HG02870 (cell line): ENCODE measurements at regions not wholly inside any gene's neighbourhood (a gene's known extent, or its start where the extent isn't known, plus 50 kb on each side); places are given as distances from the start of the nearest gene placed in this dataset.

Experiments used
- ATAC-seq: cut with Tn5 transposase; IDR thresholded peaks from one replicate; pipeline ENCODE4 v1.9.1; 2021; ENCODE audit warnings: mild to moderate bottlenecking, moderate library complexity; ENCODE audit not compliant: unreplicated experiment

GRCh38 chr4:57287687-57288604 lies 177.8 kb upstream of the IGFBP7 start:
- ATAC-seq: no peak

GRCh38 chr4:57282933-57283310 lies 172.7 kb upstream of the IGFBP7 start:
- no peak for ATAC-seq

DNA sequence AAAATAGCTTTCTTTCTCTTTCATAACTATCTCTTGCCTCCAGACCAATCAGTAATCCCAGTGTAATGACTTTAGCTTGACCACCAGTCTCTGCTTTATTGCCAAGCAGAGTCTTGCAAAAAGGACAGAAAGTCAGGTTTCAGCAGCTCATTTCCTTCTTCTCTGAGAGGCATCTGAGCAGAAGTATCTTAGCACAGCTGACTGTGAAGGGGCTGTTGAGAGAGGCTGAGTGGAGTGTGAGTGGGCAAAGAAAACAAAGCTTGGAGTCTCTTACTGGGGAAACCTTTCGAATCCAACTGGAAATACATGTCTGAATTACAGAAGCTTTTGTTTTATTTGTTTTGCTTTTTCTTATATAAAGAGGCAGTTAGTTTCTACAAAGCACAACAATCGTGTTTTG lies 170.3 kb upstream of the IGFBP7 start:
- no peak for ATAC-seq

DNA sequence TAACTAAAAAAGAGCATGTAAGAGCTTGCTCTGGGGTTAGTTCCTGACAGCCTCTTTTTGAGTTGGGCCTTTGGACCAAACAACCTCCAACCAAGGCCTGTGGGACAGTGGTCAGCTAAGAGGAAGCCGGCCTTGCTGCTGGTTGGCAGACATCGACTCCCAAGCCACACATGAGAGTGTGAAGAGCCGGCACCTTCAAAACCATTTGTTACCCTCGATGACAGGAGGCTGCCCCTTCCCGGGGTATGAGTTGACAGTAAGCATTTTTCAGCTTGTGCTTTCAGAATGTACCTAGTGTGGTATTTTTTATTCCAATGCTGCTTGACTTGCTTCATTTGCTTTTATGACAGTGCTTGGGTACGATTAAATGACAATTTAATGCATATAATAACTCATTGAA lies 168.6 kb upstream of the IGFBP7 start:
- ATAC-seq: no peak

GRCh38 chr4:57274082-57274481 lies 163.9 kb upstream of the IGFBP7 start:
- no peak for ATAC-seq

DNA sequence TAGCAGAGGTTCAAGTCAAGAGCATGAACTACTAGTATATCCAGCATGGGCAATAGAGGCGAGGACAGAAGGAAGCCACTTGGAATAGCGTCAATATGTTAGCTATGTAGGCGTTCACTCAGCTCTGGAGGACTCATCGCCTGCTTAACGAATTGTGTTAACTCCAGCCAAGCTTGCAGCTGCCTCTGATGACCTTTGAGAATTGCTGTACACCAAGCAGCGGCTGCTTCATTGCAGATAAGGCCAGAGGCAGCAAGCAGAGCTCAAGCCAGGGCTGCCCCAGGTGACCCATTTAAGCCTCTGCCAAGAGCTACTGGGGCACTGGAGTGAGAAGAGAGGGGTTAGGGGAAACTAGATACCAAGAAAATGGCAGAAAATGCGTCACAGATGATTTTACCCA lies 160.2 kb upstream of the IGFBP7 start:
- ATAC-seq: no peak

GRCh38 chr4:57265831-57266582 lies 155.8 kb upstream of the IGFBP7 start:
- ATAC-seq: no peak

DNA sequence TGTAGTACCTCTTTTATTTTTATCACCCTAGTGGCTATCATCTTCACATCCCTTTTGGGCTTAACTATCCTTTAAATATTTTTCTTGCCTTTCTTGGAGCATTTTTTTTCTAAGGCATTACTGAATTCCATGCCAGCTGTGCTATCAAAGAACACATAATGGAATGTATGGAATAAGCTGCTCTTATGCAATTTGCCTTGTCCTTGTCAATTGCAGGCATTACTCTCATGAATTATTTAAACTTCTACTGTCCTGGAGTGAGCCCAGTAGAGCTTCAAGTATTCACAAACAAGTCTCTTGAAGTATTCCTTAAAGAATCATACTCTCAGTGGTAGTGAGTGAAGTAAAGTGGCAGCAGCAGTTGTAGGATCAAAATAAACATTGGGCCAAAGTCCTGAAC lies 144.6 kb upstream of the IGFBP7 start:
- ATAC-seq: no peak

GRCh38 chr4:57249083-57249482 lies 138.9 kb upstream of the IGFBP7 start:
- no peak for ATAC-seq

GRCh38 chr4:57243076-57243475 lies 132.9 kb upstream of the IGFBP7 start:
- no peak for ATAC-seq

DNA sequence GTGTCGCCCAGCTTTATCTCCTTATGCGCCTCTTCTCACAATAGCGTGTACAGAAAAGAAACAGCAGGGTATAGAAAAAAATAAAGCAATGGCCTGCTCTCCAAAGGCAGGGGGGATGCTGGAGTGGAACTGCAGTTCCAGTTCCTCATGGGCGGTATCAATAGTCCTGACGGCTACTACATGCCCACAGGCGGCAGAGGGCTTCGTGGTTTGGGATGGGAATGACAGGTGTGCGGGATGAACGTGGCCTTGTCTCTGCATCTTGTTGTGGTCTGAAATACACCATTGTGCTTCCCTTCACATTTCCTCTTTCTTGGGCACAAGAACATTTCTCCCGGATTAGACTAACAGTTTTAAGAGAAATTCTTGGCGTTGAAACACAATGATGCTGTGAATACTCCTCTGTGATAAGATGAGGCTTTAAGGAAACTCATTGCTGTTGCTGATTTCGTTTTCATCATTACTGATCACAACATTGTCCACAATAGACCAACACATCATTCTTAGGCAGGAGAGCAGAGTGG lies 124.1 kb upstream of the IGFBP7 start:
- no peak for ATAC-seq

DNA sequence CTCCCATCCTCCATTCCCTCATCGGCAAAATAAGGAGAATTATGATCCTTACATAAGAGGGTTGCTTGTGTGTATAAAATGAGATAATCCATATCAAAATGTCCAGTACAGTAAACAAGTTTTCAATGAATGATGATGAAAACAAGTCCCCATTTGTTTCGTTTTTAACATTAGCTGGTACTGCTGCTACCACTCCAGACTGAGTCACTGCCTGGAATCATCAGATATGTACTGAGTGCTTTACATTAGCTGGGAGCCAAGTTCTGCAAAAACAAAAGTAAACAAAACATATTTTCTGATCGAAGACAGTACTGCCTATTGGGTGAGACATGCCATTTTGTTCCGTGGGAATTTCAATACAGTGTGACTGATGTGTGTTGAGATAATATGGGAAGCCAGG lies 123.2 kb upstream of the IGFBP7 start:
- no peak for ATAC-seq

DNA sequence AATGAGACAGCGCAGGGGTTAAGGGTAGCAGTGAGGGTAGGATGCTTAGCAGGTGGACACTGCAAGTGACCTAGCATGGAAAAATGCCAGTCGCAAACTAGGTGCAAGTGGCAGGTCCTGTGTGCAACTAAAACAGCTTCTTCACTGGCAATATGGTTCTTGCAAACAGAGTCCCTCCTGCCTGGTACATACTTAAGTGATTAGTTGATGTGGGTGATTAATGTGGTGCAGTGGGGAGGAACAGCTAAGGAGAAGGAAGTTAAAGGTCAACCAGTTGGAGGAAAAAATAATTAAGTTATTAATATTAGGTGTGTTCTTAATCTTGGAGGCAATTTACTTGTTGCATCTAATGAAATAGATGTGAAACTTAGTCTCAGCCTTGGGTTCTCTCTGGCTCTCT lies 121.6 kb upstream of the IGFBP7 start:
- no peak for ATAC-seq

- no peak for ATAC-seq
Measured at GRCh38 chr4:57220734-57221133, 110.5 kb upstream of the IGFBP7 start.

- no peak for ATAC-seq
Measured at GRCh38 chr4:57220172-57220571, 110.0 kb upstream of the IGFBP7 start.

DNA sequence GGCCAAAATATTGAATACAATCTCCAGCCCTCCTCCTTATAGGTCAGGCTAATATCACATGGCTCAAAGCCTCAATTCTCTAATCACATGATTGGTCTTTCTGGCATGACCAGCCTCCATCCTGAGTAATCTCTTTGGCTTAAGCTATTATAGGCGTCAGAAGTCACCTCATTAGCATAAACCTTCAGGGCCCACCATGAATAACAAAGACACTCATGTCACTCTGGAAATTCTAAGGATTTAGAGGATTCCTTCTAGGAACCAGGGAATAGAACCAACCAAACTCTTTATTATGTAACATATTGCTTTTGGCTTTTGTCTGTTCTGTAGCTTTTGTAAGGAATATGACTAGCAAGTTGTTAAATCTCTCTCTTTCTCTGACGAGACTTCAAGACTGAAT lies 109.2 kb upstream of the IGFBP7 start:
- no peak for ATAC-seq

GRCh38 chr4:57214654-57215411 lies 104.6 kb upstream of the IGFBP7 start:
- no peak for ATAC-seq

GRCh38 chr4:57211131-57211530 lies 100.9 kb upstream of the IGFBP7 start:
- no peak for ATAC-seq

- ATAC-seq: no peak
Measured at GRCh38 chr4:57206172-57206571, 96.0 kb upstream of the IGFBP7 start.

DNA sequence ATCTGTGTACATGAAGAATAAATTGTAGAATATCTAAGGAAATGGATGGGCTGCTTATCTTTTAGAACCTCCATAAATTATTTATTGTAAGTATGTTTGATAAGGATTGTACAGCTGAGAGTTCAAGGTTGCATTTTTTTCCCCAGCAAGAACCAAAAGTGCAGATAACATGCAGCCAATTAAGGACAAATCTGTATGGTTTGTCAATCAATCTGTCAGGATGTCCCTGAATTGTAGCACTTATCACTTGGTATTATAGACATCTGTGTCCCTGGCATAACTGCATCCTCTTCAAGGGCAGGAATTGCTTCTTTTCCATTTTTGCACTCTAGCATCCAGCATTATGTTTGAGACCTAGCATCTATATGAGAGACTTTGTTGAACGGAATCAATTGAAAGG lies 95.4 kb upstream of the IGFBP7 start:
- ATAC-seq: no peak

- no peak for ATAC-seq
Measured at GRCh38 chr4:57200799-57201327, 90.7 kb upstream of the IGFBP7 start.
